GM23338 (cell line): ENCODE measurements at regions not wholly inside any gene's neighbourhood (a gene's known extent, or its start where the extent isn't known, plus 50 kb on each side); places are given as distances from the start of the nearest gene placed in this dataset.
"Not testable (repeated sequence)": the region's sequence is repeated elsewhere in the genome, so short reads cannot be mapped to it uniquely, and the experiment has no call there.

Experiments used
- ATAC-seq: fragments of 200-7000 bp; cut with Tn5 transposase; 3 replicates; pipeline ENCODE4 v1.9.1; 2020
- DNase-seq: peaks from one replicate; pipeline ENCODE4 v3.0.0-alpha.2; 2015; ENCODE audit warnings: low spot score
- H2AFZ ChIP-seq: fragments of 200-600 bp; sonication (generic); 2 replicates; pipeline ENCODE4 v1.8.0; 2016; ENCODE audit warnings: antibody characterized with exemption, mild to moderate bottlenecking, moderate library complexity
- H3F3A ChIP-seq: fragments of 200-600 bp; sonication (generic); replicated peaks from 2 replicates; pipeline ENCODE4 v1.8.0; 2017; ENCODE audit warnings: antibody characterized with exemption, mixed run types, low read depth
- H3K27ac ChIP-seq: fragments of 200-600 bp; sonication (generic); 2 replicates; pipeline ENCODE4 v1.6.1; 2016; ENCODE audit warnings: low read depth
- H3K27me3 ChIP-seq: fragments of 200-600 bp; sonication (generic); 2 replicates; pipeline ENCODE4 v1.8.0; 2016; ENCODE audit warnings: mild to moderate bottlenecking, mixed run types, moderate library complexity; ENCODE audit not compliant: insufficient read depth
- H3K36me3 ChIP-seq: fragments of 200-600 bp; sonication (generic); 2 replicates; pipeline ENCODE4 v1.8.0; 2016; ENCODE audit warnings: mild to moderate bottlenecking; ENCODE audit not compliant: insufficient read depth
- H3K4me1 ChIP-seq: fragments of 200-600 bp; sonication (generic); 2 replicates; pipeline ENCODE4 v1.8.0; 2016; ENCODE audit warnings: mild to moderate bottlenecking, moderate library complexity; ENCODE audit not compliant: insufficient read depth
- H3K4me2 ChIP-seq: fragments of 200-600 bp; sonication (generic); 2 replicates; pipeline ENCODE4 v1.7.1; 2017; ENCODE audit warnings: mixed run types
- H3K4me3 ChIP-seq: fragments of 200-600 bp; sonication (generic); 2 replicates; pipeline ENCODE4 v1.6.1; 2016; ENCODE audit warnings: mixed run types
- H3K79me2 ChIP-seq: fragments of 200-600 bp; sonication (generic); replicated peaks from 2 replicates; pipeline ENCODE4 v1.8.0; 2017; ENCODE audit warnings: mild to moderate bottlenecking; ENCODE audit not compliant: insufficient read depth
- H3K9me2 ChIP-seq: fragments of 200-600 bp; sonication (generic); 2 replicates; pipeline ENCODE4 v1.8.0; 2017; ENCODE audit not compliant: insufficient read depth
- H4K20me1 ChIP-seq: fragments of 200-600 bp; sonication (generic); replicated peaks from 2 replicates; pipeline ENCODE4 v1.8.0; 2017; ENCODE audit warnings: mild to moderate bottlenecking; ENCODE audit not compliant: insufficient read depth
- H3K27ac Mint-ChIP-seq: 2 replicates; pipeline ENCODE4 v1.8.0; 2020; ENCODE audit warnings: inconsistent platforms, mild to moderate bottlenecking, moderate library complexity, mixed read lengths
- H3K27me3 Mint-ChIP-seq: 3 replicates; pipeline ENCODE4 v1.8.0; 2022; ENCODE audit warnings: low read depth, mild to moderate bottlenecking, moderate library complexity, mixed read lengths, inconsistent platforms; ENCODE audit not compliant: insufficient read depth, poor library complexity
- H3K36me3 Mint-ChIP-seq: 3 replicates; pipeline ENCODE4 v1.8.0; 2021; ENCODE audit warnings: low read depth, mild to moderate bottlenecking, inconsistent platforms, moderate library complexity, mixed read lengths
- H3K4me1 Mint-ChIP-seq: 3 replicates; pipeline ENCODE4 v1.8.0; 2020; ENCODE audit warnings: mild to moderate bottlenecking, inconsistent platforms, mixed read lengths
- H3K4me3 Mint-ChIP-seq: 3 replicates; pipeline ENCODE4 v1.8.0; 2021; ENCODE audit warnings: moderate library complexity, mild to moderate bottlenecking, inconsistent platforms, mixed read lengths
- H3K9me3 Mint-ChIP-seq: 3 replicates; pipeline ENCODE4 v1.8.0; 2020; ENCODE audit warnings: moderate library complexity, mild to moderate bottlenecking, inconsistent platforms, mixed read lengths
- CREB1 ChIP-seq: fragments of 250-450 bp; sonication (Bioruptor Pico); IDR thresholded peaks from 2 replicates; pipeline ENCODE4 v1.5.0; 2020; ENCODE audit warnings: low read depth, mild to moderate bottlenecking, moderate library complexity
- EZH2 ChIP-seq: fragments of 200-600 bp; sonication (generic); IDR thresholded peaks from one replicate; pipeline ENCODE4 v1.8.0; 2017; ENCODE audit warnings: antibody characterized with exemption, mild to moderate bottlenecking, low read depth; ENCODE audit not compliant: unreplicated experiment
- EZH2phosphoT487 ChIP-seq: fragments of 200-600 bp; sonication (generic); IDR thresholded peaks from one replicate; pipeline ENCODE4 v1.8.1; 2018; ENCODE audit warnings: antibody characterized with exemption; ENCODE audit not compliant: unreplicated experiment
- ZNF114 ChIP-seq: fragments of 250-450 bp; sonication (Bioruptor Pico); IDR thresholded peaks from 2 replicates; pipeline ENCODE4 v1.5.0; 2020; ENCODE audit warnings: mild to moderate bottlenecking, moderate library complexity
- TF ChIP-seq, protein P1 (sequence below): fragments of 250-450 bp; sonication (Bioruptor Pico); IDR thresholded peaks from 2 replicates; pipeline ENCODE4 v1.5.0; 2020; ENCODE audit warnings: mild to moderate bottlenecking, moderate library complexity

DNA sequence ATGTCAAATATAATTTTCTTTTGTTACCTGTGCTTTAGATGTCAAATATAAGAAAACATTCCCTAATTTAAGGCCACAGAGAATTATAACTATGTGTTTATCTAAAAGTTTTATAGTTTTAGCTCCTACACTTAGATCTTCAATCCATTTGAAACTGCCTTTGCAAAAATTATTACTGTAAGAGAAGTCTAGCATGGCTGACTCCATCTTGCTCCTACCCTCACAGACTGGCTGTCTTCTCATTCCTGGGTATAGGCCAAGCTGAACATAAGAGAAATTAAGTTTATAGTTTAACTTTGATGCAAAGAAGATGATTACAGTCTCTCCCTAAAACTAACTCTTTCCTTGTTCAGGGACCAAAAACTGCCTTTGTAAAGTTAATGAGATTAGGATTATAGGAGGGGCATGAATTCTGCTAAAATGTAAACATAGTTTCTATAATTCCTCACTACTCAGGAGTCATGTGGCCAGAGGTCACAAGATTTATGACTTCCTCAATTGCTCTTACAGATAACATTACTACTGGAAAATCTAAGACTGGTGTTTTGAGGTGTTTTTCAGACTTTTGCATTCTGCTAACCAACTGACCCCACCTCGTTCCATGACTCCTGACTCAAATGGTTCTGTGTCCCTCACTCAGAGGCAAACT, 184.0 kb downstream of the BCHE start (continued):
- TF ChIP-seq, protein P1, sequence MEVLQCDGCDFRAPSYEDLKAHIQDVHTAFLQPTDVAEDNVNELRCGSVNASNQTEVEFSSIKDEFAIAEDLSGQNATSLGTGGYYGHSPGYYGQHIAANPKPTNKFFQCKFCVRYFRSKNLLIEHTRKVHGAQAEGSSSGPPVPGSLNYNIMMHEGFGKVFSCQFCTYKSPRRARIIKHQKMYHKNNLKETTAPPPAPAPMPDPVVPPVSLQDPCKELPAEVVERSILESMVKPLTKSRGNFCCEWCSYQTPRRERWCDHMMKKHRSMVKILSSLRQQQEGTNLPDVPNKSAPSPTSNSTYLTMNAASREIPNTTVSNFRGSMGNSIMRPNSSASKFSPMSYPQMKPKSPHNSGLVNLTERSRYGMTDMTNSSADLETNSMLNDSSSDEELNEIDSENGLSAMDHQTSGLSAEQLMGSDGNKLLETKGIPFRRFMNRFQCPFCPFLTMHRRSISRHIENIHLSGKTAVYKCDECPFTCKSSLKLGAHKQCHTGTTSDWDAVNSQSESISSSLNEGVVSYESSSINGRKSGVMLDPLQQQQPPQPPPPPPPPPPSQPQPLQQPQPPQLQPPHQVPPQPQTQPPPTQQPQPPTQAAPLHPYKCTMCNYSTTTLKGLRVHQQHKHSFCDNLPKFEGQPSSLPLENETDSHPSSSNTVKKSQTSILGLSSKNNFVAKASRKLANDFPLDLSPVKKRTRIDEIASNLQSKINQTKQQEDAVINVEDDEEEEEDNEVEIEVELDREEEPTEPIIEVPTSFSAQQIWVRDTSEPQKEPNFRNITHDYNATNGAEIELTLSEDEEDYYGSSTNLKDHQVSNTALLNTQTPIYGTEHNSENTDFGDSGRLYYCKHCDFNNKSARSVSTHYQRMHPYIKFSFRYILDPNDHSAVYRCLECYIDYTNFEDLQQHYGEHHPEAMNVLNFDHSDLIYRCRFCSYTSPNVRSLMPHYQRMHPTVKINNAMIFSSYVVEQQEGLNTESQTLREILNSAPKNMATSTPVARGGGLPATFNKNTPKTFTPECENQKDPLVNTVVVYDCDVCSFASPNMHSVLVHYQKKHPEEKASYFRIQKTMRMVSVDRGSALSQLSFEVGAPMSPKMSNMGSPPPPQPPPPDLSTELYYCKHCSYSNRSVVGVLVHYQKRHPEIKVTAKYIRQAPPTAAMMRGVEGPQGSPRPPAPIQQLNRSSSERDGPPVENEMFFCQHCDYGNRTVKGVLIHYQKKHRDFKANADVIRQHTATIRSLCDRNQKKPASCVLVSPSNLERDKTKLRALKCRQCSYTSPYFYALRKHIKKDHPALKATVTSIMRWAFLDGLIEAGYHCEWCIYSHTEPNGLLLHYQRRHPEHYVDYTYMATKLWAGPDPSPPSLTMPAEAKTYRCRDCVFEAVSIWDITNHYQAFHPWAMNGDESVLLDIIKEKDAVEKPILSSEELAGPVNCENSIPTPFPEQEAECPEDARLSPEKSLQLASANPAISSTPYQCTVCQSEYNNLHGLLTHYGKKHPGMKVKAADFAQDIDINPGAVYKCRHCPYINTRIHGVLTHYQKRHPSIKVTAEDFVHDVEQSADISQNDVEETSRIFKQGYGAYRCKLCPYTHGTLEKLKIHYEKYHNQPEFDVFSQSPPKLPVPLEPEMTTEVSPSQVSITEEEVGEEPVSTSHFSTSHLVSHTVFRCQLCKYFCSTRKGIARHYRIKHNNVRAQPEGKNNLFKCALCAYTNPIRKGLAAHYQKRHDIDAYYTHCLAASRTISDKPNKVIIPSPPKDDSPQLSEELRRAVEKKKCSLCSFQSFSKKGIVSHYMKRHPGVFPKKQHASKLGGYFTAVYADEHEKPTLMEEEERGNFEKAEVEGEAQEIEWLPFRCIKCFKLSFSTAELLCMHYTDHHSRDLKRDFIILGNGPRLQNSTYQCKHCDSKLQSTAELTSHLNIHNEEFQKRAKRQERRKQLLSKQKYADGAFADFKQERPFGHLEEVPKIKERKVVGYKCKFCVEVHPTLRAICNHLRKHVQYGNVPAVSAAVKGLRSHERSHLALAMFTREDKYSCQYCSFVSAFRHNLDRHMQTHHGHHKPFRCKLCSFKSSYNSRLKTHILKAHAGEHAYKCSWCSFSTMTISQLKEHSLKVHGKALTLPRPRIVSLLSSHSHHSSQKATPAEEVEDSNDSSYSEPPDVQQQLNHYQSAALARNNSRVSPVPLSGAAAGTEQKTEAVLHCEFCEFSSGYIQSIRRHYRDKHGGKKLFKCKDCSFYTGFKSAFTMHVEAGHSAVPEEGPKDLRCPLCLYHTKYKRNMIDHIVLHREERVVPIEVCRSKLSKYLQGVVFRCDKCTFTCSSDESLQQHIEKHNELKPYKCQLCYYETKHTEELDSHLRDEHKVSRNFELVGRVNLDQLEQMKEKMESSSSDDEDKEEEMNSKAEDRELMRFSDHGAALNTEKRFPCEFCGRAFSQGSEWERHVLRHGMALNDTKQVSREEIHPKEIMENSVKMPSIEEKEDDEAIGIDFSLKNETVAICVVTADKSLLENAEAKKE (CRISPR knock-in tag): no peak
- TF ChIP-seq ZNF114 (CRISPR knock-in tag): no peak
- no peak for TF ChIP-seq EZH2
- TF ChIP-seq EZH2phosphoT487: no peak
- no peak for TF ChIP-seq CREB1 (CRISPR knock-in tag)

DNA sequence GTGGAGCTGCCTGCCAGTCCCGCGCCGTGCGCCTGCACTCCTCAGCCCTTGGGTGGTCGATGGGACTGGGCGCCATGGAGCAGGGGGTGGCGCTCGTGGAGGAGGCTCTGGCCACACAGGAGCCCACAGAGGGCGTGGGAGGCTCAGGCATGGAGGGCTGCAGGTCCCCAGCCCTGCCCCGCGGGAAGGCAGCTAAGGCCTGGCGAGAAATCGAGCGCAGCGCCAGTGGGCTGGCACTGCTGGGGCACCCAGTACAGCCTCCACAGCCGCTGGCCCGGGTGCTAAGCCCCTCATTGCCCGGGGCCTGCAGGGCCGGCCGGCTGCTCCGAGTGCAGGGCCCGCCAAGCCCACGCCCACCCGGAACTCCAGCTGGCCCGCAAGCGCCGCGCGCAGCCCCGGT, 187.9 kb downstream of the BCHE start:
- not testable (repeated sequence) for H3K27ac ChIP-seq, H3K36me3 Mint-ChIP-seq, H3K9me3 Mint-ChIP-seq, ATAC-seq, H3K27me3 ChIP-seq, H3F3A ChIP-seq, H2AFZ ChIP-seq, H4K20me1 ChIP-seq, H3K36me3 ChIP-seq, H3K79me2 ChIP-seq, H3K9me2 ChIP-seq, H3K4me3 ChIP-seq, H3K27ac Mint-ChIP-seq, H3K4me2 ChIP-seq, H3K4me1 Mint-ChIP-seq, DNase-seq, H3K4me3 Mint-ChIP-seq, H3K4me1 ChIP-seq, H3K27me3 Mint-ChIP-seq
